Osteoblast (primary cell): ENCODE measurements at regions not wholly inside any gene's neighbourhood (a gene's known extent, or its start where the extent isn't known, plus 50 kb on each side); places are given as distances from the start of the nearest gene placed in this dataset.

Source experiments
- DNase-seq: peaks from one replicate; pipeline ENCODE4 v3.0.0; 2011; ENCODE audit warnings: low spot score, mixed read lengths; ENCODE audit not compliant: insufficient read length; ENCODE audit errors: missing footprints
- H2AFZ ChIP-seq: 2 replicates; pipeline ENCODE4 v1.6.0; 2011; ENCODE audit warnings: mild to moderate bottlenecking, low read length
- H3K27ac ChIP-seq: 2 replicates; pipeline ENCODE4 v1.5.1; 2011; ENCODE audit warnings: mild to moderate bottlenecking, low read depth, low read length, moderate library complexity
- H3K27me3 ChIP-seq: 2 replicates; pipeline ENCODE4 v1.6.0; 2012; ENCODE audit warnings: mild to moderate bottlenecking, control low read depth, inconsistent platforms, low read length, moderate library complexity; ENCODE audit not compliant: insufficient read depth
- H3K36me3 ChIP-seq: 2 replicates; pipeline ENCODE4 v1.5.1; 2011; ENCODE audit warnings: mild to moderate bottlenecking, low read length, control low read depth, moderate library complexity; ENCODE audit not compliant: insufficient read depth
- H3K4me1 ChIP-seq: 2 replicates; pipeline ENCODE4 v1.5.1; 2011; ENCODE audit warnings: mild to moderate bottlenecking, low read length, control low read depth, moderate library complexity; ENCODE audit not compliant: insufficient read depth
- H3K4me2 ChIP-seq: 2 replicates; pipeline ENCODE4 v1.6.0; 2011; ENCODE audit warnings: mild to moderate bottlenecking, low read length; ENCODE audit not compliant: insufficient read depth
- H3K4me3 ChIP-seq: fragments of 200-600 bp; sonication (generic); 3 replicates; pipeline ENCODE4 v1.5.1; 2012; ENCODE audit warnings: mild to moderate bottlenecking, low read length, inconsistent platforms; ENCODE audit not compliant: insufficient read depth
- H3K79me2 ChIP-seq: 2 replicates; pipeline ENCODE4 v1.6.0; 2012; ENCODE audit warnings: mild to moderate bottlenecking, low read length, control low read depth, inconsistent platforms; ENCODE audit not compliant: insufficient read depth
- H3K9me3 ChIP-seq: 2 replicates; pipeline ENCODE4 v1.5.1; 2011; ENCODE audit warnings: low read depth, low read length, control low read depth
- H4K20me1 ChIP-seq: 2 replicates; pipeline ENCODE4 v1.6.0; 2012; ENCODE audit warnings: mild to moderate bottlenecking, low read length, control low read depth; ENCODE audit not compliant: insufficient read depth
- TF ChIP-seq, protein P1 (sequence below): IDR thresholded peaks from 2 replicates; pipeline ENCODE4 v1.5.1; 2011; ENCODE audit warnings: mild to moderate bottlenecking, low read depth, low read length, moderate library complexity; ENCODE audit errors: extremely low read depth

DNA sequence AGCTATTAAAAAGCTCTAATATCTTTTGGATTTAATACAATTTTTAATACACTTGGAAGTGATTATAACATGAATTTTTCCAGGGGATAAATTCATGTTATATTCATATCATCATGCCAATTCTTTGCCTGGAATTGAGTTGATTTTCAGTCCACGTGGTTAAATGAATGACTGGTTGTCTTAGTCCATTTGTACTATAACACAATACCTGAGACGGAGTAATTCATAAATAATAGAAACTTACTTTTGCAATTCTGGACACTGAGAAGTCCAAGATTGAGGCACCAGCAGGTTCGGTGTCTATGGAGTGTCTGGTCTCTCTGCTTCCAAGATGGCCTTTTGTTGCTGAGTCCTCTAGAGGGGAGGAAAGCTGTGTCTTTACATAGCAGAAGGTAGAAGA lies 66.2 kb upstream of the TRDN start:
- Histone ChIP-seq H3K9me3 (no peaks in the 10 kb centered on the region), H2AFZ (no peak overlapping the region), H3K4me3 (no peak overlapping the region), H3K27me3 (no peaks in the 10 kb centered on the region), H3K36me3 (no peaks in the 10 kb centered on the region), H3K4me2 (no peak overlapping the region), H3K27ac (no peak overlapping the region), H3K79me2 (no peaks in the 10 kb centered on the region), H3K4me1 (no peaks in the 10 kb centered on the region), H4K20me1 (no peaks in the 10 kb centered on the region)
- DNase-seq, result no peak
- TF ChIP-seq, protein P1, sequence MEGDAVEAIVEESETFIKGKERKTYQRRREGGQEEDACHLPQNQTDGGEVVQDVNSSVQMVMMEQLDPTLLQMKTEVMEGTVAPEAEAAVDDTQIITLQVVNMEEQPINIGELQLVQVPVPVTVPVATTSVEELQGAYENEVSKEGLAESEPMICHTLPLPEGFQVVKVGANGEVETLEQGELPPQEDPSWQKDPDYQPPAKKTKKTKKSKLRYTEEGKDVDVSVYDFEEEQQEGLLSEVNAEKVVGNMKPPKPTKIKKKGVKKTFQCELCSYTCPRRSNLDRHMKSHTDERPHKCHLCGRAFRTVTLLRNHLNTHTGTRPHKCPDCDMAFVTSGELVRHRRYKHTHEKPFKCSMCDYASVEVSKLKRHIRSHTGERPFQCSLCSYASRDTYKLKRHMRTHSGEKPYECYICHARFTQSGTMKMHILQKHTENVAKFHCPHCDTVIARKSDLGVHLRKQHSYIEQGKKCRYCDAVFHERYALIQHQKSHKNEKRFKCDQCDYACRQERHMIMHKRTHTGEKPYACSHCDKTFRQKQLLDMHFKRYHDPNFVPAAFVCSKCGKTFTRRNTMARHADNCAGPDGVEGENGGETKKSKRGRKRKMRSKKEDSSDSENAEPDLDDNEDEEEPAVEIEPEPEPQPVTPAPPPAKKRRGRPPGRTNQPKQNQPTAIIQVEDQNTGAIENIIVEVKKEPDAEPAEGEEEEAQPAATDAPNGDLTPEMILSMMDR, result no peak

DNA sequence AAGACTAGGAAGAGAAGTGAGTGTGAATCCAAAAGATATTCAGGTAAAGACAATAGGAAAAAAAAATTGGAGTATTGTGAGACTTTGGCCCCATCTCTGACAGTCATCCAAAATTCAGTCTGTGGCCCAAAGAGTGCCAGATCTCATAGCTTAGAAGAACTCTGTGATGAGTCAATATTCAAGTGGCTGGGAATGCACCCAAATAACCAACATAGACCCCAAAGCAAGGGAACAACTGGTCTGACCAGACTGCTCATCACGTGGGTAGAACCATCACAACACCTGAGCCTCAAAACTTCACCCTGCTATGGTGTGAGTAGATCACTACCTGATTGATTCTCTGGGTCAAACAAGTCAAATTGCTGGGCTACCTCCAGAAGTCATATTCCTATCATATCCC lies 51.1 kb upstream of the TRDN start:
- Histone ChIP-seq H3K36me3 (no peaks in the 10 kb centered on the region), H4K20me1 (no peaks in the 10 kb centered on the region), H3K4me3 (no peak overlapping the region), H3K79me2 (no peaks in the 10 kb centered on the region), H3K27ac (no peak overlapping the region), H2AFZ (no peak overlapping the region), H3K27me3 (no peaks in the 10 kb centered on the region), H3K9me3 (no peaks in the 10 kb centered on the region), H3K4me1 (no peaks in the 10 kb centered on the region), H3K4me2 (no peak overlapping the region)
- TF ChIP-seq, protein P1, result no peak
- DNase-seq, result no peak
